ENCODE measurements at regions not wholly inside any gene's neighbourhood (a gene's known extent, or its start where the extent isn't known, plus 50 kb on each side); places are given as distances from the start of the nearest gene placed in this dataset.
A peak's percentile ranks its signal among the peaks of the same experiment; 100 is the strongest.

DNA sequence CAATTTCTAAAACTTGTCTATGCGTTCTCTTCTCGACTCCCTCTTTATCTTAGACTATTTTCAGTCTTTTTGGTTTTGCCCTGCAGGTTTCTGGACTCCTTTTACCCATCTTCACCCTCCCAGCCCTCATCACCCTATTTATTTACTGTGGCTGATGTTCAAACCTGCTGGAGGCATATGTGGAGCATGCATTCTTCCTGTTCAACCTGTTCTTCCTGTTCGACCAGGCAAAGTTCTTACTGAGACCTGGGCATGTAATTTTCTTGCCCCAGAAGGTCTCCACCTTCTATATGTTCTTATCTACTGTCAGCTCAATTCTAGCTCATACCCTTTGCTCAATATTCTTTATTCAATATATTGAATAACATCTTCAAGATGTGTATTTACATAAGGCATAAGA, 69.4 kb upstream of the AGA start:
- H3K79me1 ChIP-seq (ENCODE audit: low read length): no peaks in the 10 kb centered on the region
- no peaks in the 10 kb centered on the region for H3K36me3 ChIP-seq (ENCODE audit: control insufficient read depth, insufficient read depth, low read length)
- no peak overlapping the region for H3K27ac ChIP-seq (ENCODE audit: low read depth, low read length)
- no peak overlapping the region for H4K5ac ChIP-seq (ENCODE audit: low read length)
- peak; percentile 13 for DNase-seq
- H3K4ac ChIP-seq (ENCODE audit: low read depth, low read length): no peak overlapping the region
- H4K8ac ChIP-seq (ENCODE audit: low read depth, low read length): no peak overlapping the region
- H2BK120ac ChIP-seq (ENCODE audit: low read depth, low read length): no peak overlapping the region
- no peak overlapping the region for H2BK15ac ChIP-seq (replicated peaks; ENCODE audit: low read depth)
- no peak overlapping the region for H2AK5ac ChIP-seq (ENCODE audit: low read length)
- WGBS (ENCODE audit: extremely low coverage, insufficient coverage, low lambda C conversion rate): no CpG with 5 or more reads among the region's 3 CpGs
- H2BK5ac ChIP-seq (ENCODE audit: low read length): no peak overlapping the region
- H3K4me2 ChIP-seq (ENCODE audit: low read length): no peak overlapping the region
- H3K27me3 ChIP-seq (ENCODE audit: insufficient read depth, low read length, poor library complexity): no peaks in the 10 kb centered on the region
- H3K56ac ChIP-seq (ENCODE audit: low read length): no peak overlapping the region
- H3K4me3 ChIP-seq (ENCODE audit: low read length): no peak overlapping the region
- H3K23ac ChIP-seq (ENCODE audit: low read length): no peak overlapping the region
- H3K18ac ChIP-seq (ENCODE audit: low read length): no peak overlapping the region
- no peaks in the 10 kb centered on the region for H3K79me2 ChIP-seq (ENCODE audit: control insufficient read depth, insufficient read depth, low read length)
- H3K9ac ChIP-seq (ENCODE audit: low read length): no peak overlapping the region
- H3K4me1 ChIP-seq (ENCODE audit: control insufficient read depth, low read depth, low read length): no peaks in the 10 kb centered on the region

DNA sequence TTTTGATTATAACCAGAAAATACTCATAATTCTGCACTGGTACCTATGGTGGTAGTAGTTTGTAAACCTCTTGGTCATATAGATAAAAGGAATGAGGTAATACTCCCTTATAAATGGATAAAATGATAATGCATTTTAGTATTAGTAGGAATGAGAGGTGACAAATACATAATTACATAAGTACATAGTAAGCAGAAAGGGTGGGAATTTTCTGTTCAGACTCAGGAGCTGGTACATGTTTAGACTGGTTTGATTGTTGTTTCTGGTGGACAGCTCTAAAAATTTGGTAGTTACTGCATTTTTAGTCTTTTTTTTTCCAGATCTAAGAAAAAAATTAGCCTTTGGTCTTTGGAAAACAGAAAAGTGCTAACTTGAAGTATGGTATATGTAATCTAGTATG, 70.4 kb upstream of the AGA start:
- no peak overlapping the region for H3K4me3 ChIP-seq (ENCODE audit: low read length)
- no peaks in the 10 kb centered on the region for H3K36me3 ChIP-seq (ENCODE audit: control insufficient read depth, insufficient read depth, low read length)
- DNase-seq: no peak
- no peak overlapping the region for H2BK15ac ChIP-seq (replicated peaks; ENCODE audit: low read depth)
- H3K56ac ChIP-seq (ENCODE audit: low read length): no peak overlapping the region
- no peak overlapping the region for H3K23ac ChIP-seq (ENCODE audit: low read length)
- no peaks in the 10 kb centered on the region for H3K4me1 ChIP-seq (ENCODE audit: control insufficient read depth, low read depth, low read length)
- H4K8ac ChIP-seq (ENCODE audit: low read depth, low read length): no peak overlapping the region
- no peak overlapping the region for H2BK5ac ChIP-seq (ENCODE audit: low read length)
- no peaks in the 10 kb centered on the region for H3K27me3 ChIP-seq (ENCODE audit: insufficient read depth, low read length, poor library complexity)
- no peak overlapping the region for H4K5ac ChIP-seq (ENCODE audit: low read length)
- no peaks in the 10 kb centered on the region for H3K79me2 ChIP-seq (ENCODE audit: control insufficient read depth, insufficient read depth, low read length)
- no peak overlapping the region for H3K27ac ChIP-seq (ENCODE audit: low read depth, low read length)
- H3K4me2 ChIP-seq (ENCODE audit: low read length): no peak overlapping the region
- H3K9ac ChIP-seq (ENCODE audit: low read length): no peak overlapping the region
- H3K18ac ChIP-seq (ENCODE audit: low read length): no peak overlapping the region
- H3K4ac ChIP-seq (ENCODE audit: low read depth, low read length): no peak overlapping the region
- no peak overlapping the region for H2AK5ac ChIP-seq (ENCODE audit: low read length)
- H3K79me1 ChIP-seq (ENCODE audit: low read length): no peaks in the 10 kb centered on the region
- no peak overlapping the region for H2BK120ac ChIP-seq (ENCODE audit: low read depth, low read length)

GRCh38 chr4:177517862-177518261, 75.6 kb upstream of the AGA start:
- Histone ChIP-seq H3K36me3 (ENCODE audit: control insufficient read depth, insufficient read depth, low read length) (no peaks in the 10 kb centered on the region), H3K4me3 (ENCODE audit: low read length) (no peak overlapping the region), H4K8ac (ENCODE audit: low read depth, low read length) (no peak overlapping the region), H4K5ac (ENCODE audit: low read length) (no peak overlapping the region), H2BK120ac (ENCODE audit: low read depth, low read length) (no peak overlapping the region), H2BK5ac (ENCODE audit: low read length) (no peak overlapping the region), H3K4me2 (ENCODE audit: low read length) (no peak overlapping the region), H3K56ac (ENCODE audit: low read length) (no peak overlapping the region), H3K79me2 (ENCODE audit: control insufficient read depth, insufficient read depth, low read length) (no peaks in the 10 kb centered on the region), H3K23ac (ENCODE audit: low read length) (no peak overlapping the region), H3K4ac (ENCODE audit: low read depth, low read length) (no peak overlapping the region), H2BK15ac (replicated peaks; ENCODE audit: low read depth) (no peak overlapping the region), H3K9ac (ENCODE audit: low read length) (no peak overlapping the region), H3K4me1 (ENCODE audit: control insufficient read depth, low read depth, low read length) (no peaks in the 10 kb centered on the region), H3K27me3 (ENCODE audit: insufficient read depth, low read length, poor library complexity) (no peaks in the 10 kb centered on the region), H3K27ac (ENCODE audit: low read depth, low read length) (no peak overlapping the region), H2AK5ac (ENCODE audit: low read length) (no peak overlapping the region), H3K79me1 (ENCODE audit: low read length) (no peaks in the 10 kb centered on the region), H3K18ac (ENCODE audit: low read length) (no peak overlapping the region)
- no peak for DNase-seq
- no CpG with 5 or more reads among the region's 2 CpGs for WGBS (ENCODE audit: extremely low coverage, insufficient coverage, low lambda C conversion rate)

DNA sequence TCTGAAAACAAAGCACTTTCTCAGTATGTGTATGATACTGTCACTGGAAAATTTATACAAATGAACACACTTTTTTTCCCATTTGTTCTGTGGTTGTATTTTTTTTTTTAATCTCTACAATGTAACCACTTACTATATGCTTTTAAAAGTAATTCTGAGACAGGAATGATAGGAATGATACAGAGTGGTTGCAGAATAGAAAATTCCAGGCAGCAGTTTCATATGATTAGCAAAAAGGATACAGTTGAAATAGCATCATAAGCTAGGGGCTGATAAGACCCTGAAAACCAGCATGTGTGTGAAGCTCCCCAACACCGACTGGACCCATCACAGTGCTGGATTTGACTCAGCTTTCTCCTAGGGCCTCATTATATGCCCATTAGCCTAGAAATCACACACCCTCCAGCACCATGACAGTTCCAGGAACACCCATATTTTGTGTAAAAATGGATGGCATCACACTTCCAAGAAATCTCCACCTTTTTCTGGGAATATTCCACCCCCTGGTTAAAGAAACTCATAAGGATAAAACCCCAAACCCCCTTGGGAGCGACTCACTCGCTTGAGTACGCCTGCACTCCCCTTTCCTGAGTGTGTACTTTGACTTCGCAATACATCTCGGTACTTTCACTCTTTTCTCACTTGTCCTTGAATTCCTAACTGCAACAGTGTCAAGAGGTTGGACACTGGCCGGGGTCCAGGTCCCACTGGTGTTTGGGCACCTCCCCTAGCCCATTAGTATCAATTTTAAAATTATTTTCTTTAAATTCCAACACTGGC, 77.4 kb upstream of the AGA start:
- Histone ChIP-seq H3K27me3 (ENCODE audit: insufficient read depth, low read length, poor library complexity) (no peaks in the 10 kb centered on the region), H3K79me2 (ENCODE audit: control insufficient read depth, insufficient read depth, low read length) (no peaks in the 10 kb centered on the region), H4K5ac (ENCODE audit: low read length) (no peak overlapping the region), H3K4me3 (ENCODE audit: low read length) (no peak overlapping the region), H2BK5ac (ENCODE audit: low read length) (no peak overlapping the region), H3K4me1 (ENCODE audit: control insufficient read depth, low read depth, low read length) (no peaks in the 10 kb centered on the region), H3K4me2 (ENCODE audit: low read length) (no peak overlapping the region), H3K36me3 (ENCODE audit: control insufficient read depth, insufficient read depth, low read length) (no peaks in the 10 kb centered on the region), H3K4ac (ENCODE audit: low read depth, low read length) (no peak overlapping the region), H3K79me1 (ENCODE audit: low read length) (no peaks in the 10 kb centered on the region), H2BK15ac (replicated peaks; ENCODE audit: low read depth) (no peak overlapping the region), H3K18ac (ENCODE audit: low read length) (no peak overlapping the region), H2BK120ac (ENCODE audit: low read depth, low read length) (no peak overlapping the region), H2AK5ac (ENCODE audit: low read length) (no peak overlapping the region), H3K27ac (ENCODE audit: low read depth, low read length) (no peak overlapping the region), H4K8ac (ENCODE audit: low read depth, low read length) (no peak overlapping the region), H3K23ac (ENCODE audit: low read length) (no peak overlapping the region), H3K56ac (ENCODE audit: low read length) (no peak overlapping the region), H3K9ac (ENCODE audit: low read length) (no peak overlapping the region)
- WGBS (ENCODE audit: extremely low coverage, insufficient coverage, low lambda C conversion rate): no CpG with 5 or more reads among the region's 7 CpGs
- DNase-seq: no peak

DNA sequence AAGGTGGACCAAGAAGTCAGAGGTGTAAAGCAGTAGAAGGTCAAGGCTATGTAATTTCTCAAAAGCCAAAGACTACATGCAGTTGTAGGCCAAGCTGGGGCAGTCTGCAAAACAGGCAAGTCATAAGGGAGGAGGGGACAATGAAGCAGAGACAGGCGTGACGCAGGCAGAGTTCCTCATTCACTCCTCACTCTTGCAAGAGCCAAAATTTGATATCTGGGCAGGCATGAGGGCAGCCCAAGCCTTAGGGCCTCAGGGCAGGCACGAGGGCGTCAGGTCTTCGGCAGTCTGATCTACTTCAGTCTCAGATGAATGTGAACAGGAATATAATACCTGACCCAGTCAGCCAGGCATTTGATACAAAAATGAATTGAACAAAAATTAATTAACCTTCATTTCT, 86.4 kb upstream of the AGA start:
- H3K79me1 ChIP-seq (ENCODE audit: low read length): no peaks in the 10 kb centered on the region
- no peak overlapping the region for H2BK15ac ChIP-seq (replicated peaks; ENCODE audit: low read depth)
- H3K79me2 ChIP-seq (ENCODE audit: control insufficient read depth, insufficient read depth, low read length): no peaks in the 10 kb centered on the region
- no peaks in the 10 kb centered on the region for H3K4me1 ChIP-seq (ENCODE audit: control insufficient read depth, low read depth, low read length)
- H3K18ac ChIP-seq (ENCODE audit: low read length): no peak overlapping the region
- H2BK120ac ChIP-seq (ENCODE audit: low read depth, low read length): no peak overlapping the region
- no peak overlapping the region for H3K9ac ChIP-seq (ENCODE audit: low read length)
- H3K4ac ChIP-seq (ENCODE audit: low read depth, low read length): no peak overlapping the region
- no peak overlapping the region for H3K56ac ChIP-seq (ENCODE audit: low read length)
- H3K36me3 ChIP-seq (ENCODE audit: control insufficient read depth, insufficient read depth, low read length): no peaks in the 10 kb centered on the region
- WGBS (ENCODE audit: extremely low coverage, insufficient coverage, low lambda C conversion rate): no CpG with 5 or more reads among the region's 5 CpGs
- H3K27ac ChIP-seq (ENCODE audit: low read depth, low read length): no peak overlapping the region
- no peak overlapping the region for H3K23ac ChIP-seq (ENCODE audit: low read length)
- no peak for DNase-seq
- no peaks in the 10 kb centered on the region for H3K27me3 ChIP-seq (ENCODE audit: insufficient read depth, low read length, poor library complexity)
- no peak overlapping the region for H4K5ac ChIP-seq (ENCODE audit: low read length)
- no peak overlapping the region for H2BK5ac ChIP-seq (ENCODE audit: low read length)
- H2AK5ac ChIP-seq (ENCODE audit: low read length): no peak overlapping the region
- H3K4me2 ChIP-seq (ENCODE audit: low read length): no peak overlapping the region
- H4K8ac ChIP-seq (ENCODE audit: low read depth, low read length): no peak overlapping the region
- H3K4me3 ChIP-seq (ENCODE audit: low read length): no peak overlapping the region

GRCh38 chr4:177530561-177530960, 88.3 kb upstream of the AGA start:
- no peaks in the 10 kb centered on the region for H3K4me1 ChIP-seq (ENCODE audit: control insufficient read depth, low read depth, low read length)
- no peak overlapping the region for H2AK5ac ChIP-seq (ENCODE audit: low read length)
- no CpG with 5 or more reads among the region's 1 CpG for WGBS (ENCODE audit: extremely low coverage, insufficient coverage, low lambda C conversion rate)
- H3K9ac ChIP-seq (ENCODE audit: low read length): no peak overlapping the region
- no peak overlapping the region for H3K4ac ChIP-seq (ENCODE audit: low read depth, low read length)
- no peak overlapping the region for H3K18ac ChIP-seq (ENCODE audit: low read length)
- no peak overlapping the region for H4K5ac ChIP-seq (ENCODE audit: low read length)
- H2BK120ac ChIP-seq (ENCODE audit: low read depth, low read length): no peak overlapping the region
- no peak for DNase-seq
- H3K56ac ChIP-seq (ENCODE audit: low read length): no peak overlapping the region
- H3K23ac ChIP-seq (ENCODE audit: low read length): no peak overlapping the region
- H4K8ac ChIP-seq (ENCODE audit: low read depth, low read length): no peak overlapping the region
- no peaks in the 10 kb centered on the region for H3K79me2 ChIP-seq (ENCODE audit: control insufficient read depth, insufficient read depth, low read length)
- no peak overlapping the region for H3K4me3 ChIP-seq (ENCODE audit: low read length)
- H3K27ac ChIP-seq (ENCODE audit: low read depth, low read length): no peak overlapping the region
- no peaks in the 10 kb centered on the region for H3K27me3 ChIP-seq (ENCODE audit: insufficient read depth, low read length, poor library complexity)
- H3K4me2 ChIP-seq (ENCODE audit: low read length): no peak overlapping the region
- no peak overlapping the region for H2BK15ac ChIP-seq (replicated peaks; ENCODE audit: low read depth)
- no peaks in the 10 kb centered on the region for H3K79me1 ChIP-seq (ENCODE audit: low read length)
- H3K36me3 ChIP-seq (ENCODE audit: control insufficient read depth, insufficient read depth, low read length): no peaks in the 10 kb centered on the region
- H2BK5ac ChIP-seq (ENCODE audit: low read length): no peak overlapping the region

Data from mesendoderm (in vitro differentiated cells).